Esophagus (tissue), 2 donors: ENCODE measurements at regions not wholly inside any gene's neighbourhood (a gene's known extent, or its start where the extent isn't known, plus 50 kb on each side); places are given as distances from the start of the nearest gene placed in this dataset.

Experiments used
- H3K27ac ChIP-seq, 2 donors: one replicate each; pipeline ENCODE4 v1.5.1; 2013; ENCODE audit warnings: low read depth in 2 of 2, mild to moderate bottlenecking in 2 of 2, inconsistent platforms in 1 of 2, low read length in 1 of 2, moderate library complexity in 1 of 2
- H3K27me3 ChIP-seq, 2 donors: one replicate each; pipeline ENCODE4 v1.6.1; 2013; ENCODE audit warnings: low read length in 2 of 2, control low read depth in 1 of 2, mild to moderate bottlenecking in 1 of 2; ENCODE audit not compliant: insufficient read depth in 2 of 2, control insufficient read depth in 1 of 2
- H3K36me3 ChIP-seq, 2 donors: one replicate each; pipeline ENCODE4 v1.6.1; 2013; ENCODE audit warnings: low read length in 1 of 2; ENCODE audit not compliant: control insufficient read depth in 2 of 2, insufficient read depth in 2 of 2
- H3K4me1 ChIP-seq, 2 donors: one replicate each; pipeline ENCODE4 v1.6.1; 2013; ENCODE audit warnings: low read length in 1 of 2; ENCODE audit not compliant: control insufficient read depth in 2 of 2, insufficient read depth in 2 of 2
- H3K4me3 ChIP-seq, 2 donors: one replicate each; pipeline ENCODE4 v1.5.1; 2013; ENCODE audit warnings: low read length in 2 of 2, mild to moderate bottlenecking in 2 of 2, low read depth in 1 of 2, moderate library complexity in 1 of 2
- H3K9me3 ChIP-seq, 2 donors: one replicate each; pipeline ENCODE4 v1.6.1; 2013; ENCODE audit warnings: mild to moderate bottlenecking in 2 of 2, low read depth in 1 of 2, low read length in 1 of 2, moderate library complexity in 1 of 2; ENCODE audit not compliant: control insufficient read depth in 2 of 2, insufficient read depth in 1 of 2
- WGBS, 2 donors: extraction: QIAGEN DNeasy Blood & Tissue Kit; methylation state at CpG; one replicate each; pipeline ENCODE4 v1.1.7; 2013; 5-methylcytosine and 5-hydroxymethylcytosine counted together
- donor health status: healthy with polysubstance abuse.
- donor health status: Bipolar disorder and iron deficiency.

DNA sequence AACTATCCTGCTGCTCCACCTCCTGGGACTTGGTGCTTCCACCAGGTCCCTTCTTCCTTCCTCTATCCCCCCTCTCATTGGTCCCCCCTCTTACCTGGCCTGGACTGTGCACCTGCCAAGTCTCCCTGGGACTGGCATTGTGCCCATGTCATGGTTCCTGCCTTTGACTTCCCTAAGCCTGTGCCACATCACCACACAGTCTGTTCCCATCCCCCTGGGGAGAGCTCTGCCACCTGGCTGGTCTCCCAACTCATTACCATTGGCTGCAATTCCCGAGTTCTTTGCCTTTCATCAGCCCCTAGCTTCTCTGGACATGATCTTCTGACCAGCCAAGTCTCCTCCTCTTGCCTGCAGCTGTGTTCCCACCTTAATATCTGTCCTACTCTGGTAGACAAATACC lies 180.3 kb downstream of the SREK1 start:
- H3K4me3 ChIP-seq, result no peak overlapping the region
- H3K36me3 ChIP-seq, result no peaks in the 10 kb centered on the region
- no peaks in the 10 kb centered on the region for H3K27me3 ChIP-seq
- H3K4me1 ChIP-seq, result peaks cover 0 to 3% of the 10 kb centered on the region in 2 donors
- H3K9me3 ChIP-seq, result no peaks in the 10 kb centered on the region
- 8 to 14% methylated on average over 1 of the region's 1 CpG for WGBS, 2 donors
- no peak overlapping the region for H3K27ac ChIP-seq

DNA sequence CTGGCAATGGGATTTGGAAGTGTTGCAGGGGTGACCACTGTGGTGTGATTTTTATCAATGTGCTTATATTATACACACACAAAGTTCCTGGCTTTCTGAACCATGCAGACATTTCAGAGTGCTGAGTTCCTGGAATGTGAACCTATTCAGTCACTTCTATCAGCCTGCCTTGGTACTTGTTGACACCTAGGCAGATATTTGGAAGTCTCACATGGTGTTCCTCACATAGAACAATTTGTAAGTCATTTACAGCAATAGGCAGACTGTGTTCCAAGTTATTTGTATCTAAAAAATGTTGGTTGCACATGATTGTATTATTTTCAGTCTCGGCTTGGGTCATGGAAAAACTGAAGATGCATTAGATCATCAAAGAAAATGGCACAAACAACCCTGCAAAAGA lies 182.2 kb downstream of the SREK1 start:
- Histone ChIP-seq H3K9me3 (no peaks in the 10 kb centered on the region), H3K4me3 (no peak overlapping the region), H3K36me3 (no peaks in the 10 kb centered on the region), H3K27ac (no peak overlapping the region), H3K27me3 (no peaks in the 10 kb centered on the region), H3K4me1 (peaks cover 0 to 3% of the 10 kb centered on the region in 2 donors)
- WGBS, 2 donors, result 79 to 89% methylated on average over 1 of the region's 1 CpG

DNA sequence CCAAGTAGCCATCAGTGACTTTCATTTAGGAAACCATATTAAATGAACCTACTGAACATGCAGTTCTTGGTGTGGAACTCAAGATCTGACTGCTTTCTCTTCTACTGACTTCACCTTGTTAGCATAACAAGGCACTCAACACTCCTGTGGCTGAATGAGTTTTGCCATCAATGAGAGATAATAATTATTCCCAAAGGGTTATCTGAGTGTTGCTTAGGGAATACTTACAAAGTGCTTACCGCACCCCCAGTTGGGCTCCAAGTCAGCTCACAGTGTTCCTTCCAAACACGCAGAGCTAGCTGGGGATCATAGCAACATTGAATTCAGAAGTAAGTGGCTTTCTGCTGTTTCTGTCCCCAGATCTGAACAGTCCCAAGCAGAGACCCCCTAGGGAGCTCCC lies 182.9 kb downstream of the SREK1 start:
- Histone ChIP-seq H3K27ac (no peak overlapping the region), H3K36me3 (no peaks in the 10 kb centered on the region), H3K9me3 (no peaks in the 10 kb centered on the region), H3K4me3 (no peak overlapping the region), H3K27me3 (no peaks in the 10 kb centered on the region), H3K4me1 (peaks cover 0 to 3% of the 10 kb centered on the region in 2 donors)
- WGBS, 2 donors, result 97 to 100% methylated on average over 2 of the region's 2 CpGs

DNA sequence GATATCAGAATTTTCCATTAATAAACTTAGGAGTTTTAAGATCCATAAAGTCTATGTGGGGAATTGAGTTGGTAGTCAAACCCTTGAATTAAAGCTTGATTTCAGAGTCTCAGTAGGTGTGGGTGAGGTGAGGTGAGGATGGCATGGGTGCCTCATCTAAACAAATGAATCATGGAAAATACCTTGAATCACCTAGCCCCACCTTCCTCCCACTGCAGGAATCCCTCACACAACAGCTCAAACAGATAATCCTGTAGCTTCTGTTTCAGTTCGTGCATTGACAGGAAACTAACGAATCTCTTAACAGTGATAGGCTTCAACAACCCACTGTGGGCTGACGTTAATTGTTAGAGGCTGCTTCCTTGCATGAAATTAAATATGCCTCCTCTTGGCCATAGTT lies 185.0 kb downstream of the SREK1 start:
- Histone ChIP-seq H3K27ac (no peak overlapping the region), H3K9me3 (no peaks in the 10 kb centered on the region), H3K4me3 (no peak overlapping the region), H3K4me1 (peaks cover 0 to 3% of the 10 kb centered on the region in 2 donors), H3K27me3 (no peaks in the 10 kb centered on the region), H3K36me3 (no peaks in the 10 kb centered on the region)
- 47 to 53% methylated on average over 3 of the region's 3 CpGs for WGBS, 2 donors

DNA sequence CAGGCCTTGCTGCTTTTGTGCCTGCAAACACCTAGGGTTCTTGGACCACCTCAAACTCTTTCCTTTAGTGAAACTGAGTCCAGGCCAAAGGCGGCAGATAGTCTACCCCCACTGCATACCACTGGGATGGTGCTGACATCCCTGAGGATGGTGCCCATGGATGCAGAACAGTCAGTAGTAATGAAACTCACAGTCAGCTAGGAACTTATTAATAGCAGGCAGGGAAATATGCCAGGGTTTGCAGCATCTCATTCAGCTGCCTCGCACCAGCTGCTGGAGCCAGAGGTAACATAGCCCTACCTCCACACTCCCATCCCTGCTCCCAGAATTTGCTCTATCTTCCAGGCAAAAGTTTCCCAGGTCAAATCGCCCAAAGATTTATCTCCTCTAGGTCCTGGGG lies 189.1 kb downstream of the SREK1 start:
- Histone ChIP-seq H3K4me1 (no peaks in the 10 kb centered on the region), H3K9me3 (no peaks in the 10 kb centered on the region), H3K27ac (no peak overlapping the region), H3K27me3 (no peaks in the 10 kb centered on the region), H3K4me3 (no peak overlapping the region), H3K36me3 (no peaks in the 10 kb centered on the region)
- WGBS, 2 donors, result 78 to 85% methylated on average over 3 of the region's 3 CpGs

DNA sequence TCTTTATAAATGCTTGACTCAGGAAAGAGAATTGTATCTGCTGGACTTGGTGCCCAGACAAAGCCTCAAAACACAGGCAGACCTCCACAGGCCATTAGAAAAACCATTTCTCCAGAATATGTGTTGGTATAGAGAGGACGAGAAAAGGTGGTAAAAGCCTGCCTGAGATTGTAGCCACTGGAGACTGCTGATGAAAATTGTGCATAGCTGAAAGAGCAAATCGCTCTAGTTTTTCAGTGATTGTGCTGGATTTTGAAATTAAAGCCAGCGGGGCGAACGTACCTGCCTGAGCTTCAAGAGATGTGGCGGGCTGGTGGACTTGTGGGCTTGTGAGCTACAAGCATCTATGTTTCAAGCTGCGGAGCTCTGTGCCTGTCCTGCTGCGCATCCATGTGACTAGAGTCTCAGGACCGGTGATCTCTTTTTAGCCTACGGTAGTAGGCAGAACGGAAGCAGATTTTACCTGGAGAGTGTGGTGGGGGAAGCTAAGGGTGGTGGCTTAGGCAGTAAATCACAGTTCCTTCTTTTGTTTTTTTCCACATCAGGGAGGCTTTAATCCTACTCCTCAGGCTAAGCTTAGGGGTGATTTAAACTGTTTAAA lies 193.6 kb downstream of the SREK1 start:
- 59 to 76% methylated on average over 11 of the region's 11 CpGs for WGBS, 2 donors
- Histone ChIP-seq H3K9me3 (no peaks in the 10 kb centered on the region), H3K27me3 (no peaks in the 10 kb centered on the region), H3K4me3 (no peak overlapping the region), H3K27ac (no peak overlapping the region), H3K36me3 (no peaks in the 10 kb centered on the region), H3K4me1 (no peaks in the 10 kb centered on the region)

DNA sequence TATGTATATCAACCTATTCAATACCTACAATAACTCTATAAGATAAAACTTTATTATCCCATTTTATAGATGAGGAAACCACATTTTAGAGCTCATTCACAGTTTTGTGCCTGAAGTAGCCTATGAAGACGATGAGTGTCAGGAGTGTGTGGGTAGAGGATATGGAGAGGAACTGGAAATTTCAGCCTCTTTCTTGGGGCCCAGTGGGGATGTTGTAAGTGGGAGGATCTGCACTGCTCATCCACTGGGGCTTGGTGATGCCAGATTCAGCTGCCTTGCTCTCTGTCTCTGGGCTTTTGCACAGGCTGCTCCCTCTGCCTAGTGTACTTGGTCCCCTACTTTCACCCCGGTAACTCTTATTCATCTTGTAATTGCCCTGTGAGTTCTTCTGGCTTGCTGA lies 194.7 kb downstream of the SREK1 start:
- Histone ChIP-seq H3K27ac (no peak overlapping the region), H3K27me3 (no peaks in the 10 kb centered on the region), H3K36me3 (no peaks in the 10 kb centered on the region), H3K9me3 (no peaks in the 10 kb centered on the region), H3K4me3 (no peak overlapping the region), H3K4me1 (no peaks in the 10 kb centered on the region)
- 63 to 82% methylated on average over 2 of the region's 2 CpGs for WGBS, 2 donors

DNA sequence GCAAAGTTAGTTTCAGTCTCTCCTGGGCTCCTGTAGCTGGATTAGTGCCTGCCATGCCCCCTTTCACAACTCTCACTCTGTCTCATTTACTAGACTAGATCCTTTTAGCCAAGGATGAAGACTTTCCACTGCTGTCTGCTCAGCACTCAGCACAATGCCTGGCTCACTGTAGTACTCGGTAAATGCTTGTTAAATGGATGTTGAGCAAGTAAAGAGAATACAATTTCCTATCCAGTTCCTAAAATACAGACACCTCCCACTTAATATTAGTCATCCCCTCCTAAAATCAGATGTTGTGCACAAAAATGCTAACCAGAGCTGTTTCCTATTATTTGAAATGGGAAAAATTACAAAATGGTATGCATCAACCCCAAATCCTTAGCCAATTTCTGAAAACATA lies 195.8 kb downstream of the SREK1 start:
- 69 to 74% methylated on average over 1 of the region's 1 CpG for WGBS, 2 donors
- no peaks in the 10 kb centered on the region for H3K9me3 ChIP-seq
- H3K27ac ChIP-seq, result no peak overlapping the region
- no peaks in the 10 kb centered on the region for H3K27me3 ChIP-seq
- H3K4me1 ChIP-seq, result no peaks in the 10 kb centered on the region
- H3K36me3 ChIP-seq, result no peaks in the 10 kb centered on the region
- H3K4me3 ChIP-seq, result no peak overlapping the region

DNA sequence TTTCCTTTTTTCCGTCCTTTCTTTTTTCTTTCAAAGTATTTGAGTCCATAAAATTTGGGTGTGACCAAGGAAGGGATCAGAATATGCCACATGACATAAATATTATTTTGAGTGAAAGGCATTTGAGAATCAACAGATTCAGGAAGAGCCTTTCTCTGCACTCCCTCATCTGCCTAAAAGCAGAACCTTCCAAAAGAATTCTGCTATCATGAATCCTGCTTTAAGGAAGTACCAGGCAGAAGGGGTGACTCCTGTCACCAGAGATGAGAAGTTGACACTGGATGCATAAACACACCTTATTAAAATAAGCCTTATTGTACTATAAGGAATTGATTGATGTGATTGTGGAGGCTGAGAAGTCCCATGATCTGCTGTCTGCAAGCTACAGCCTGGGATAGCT lies 196.7 kb downstream of the SREK1 start:
- H3K27me3 ChIP-seq, result no peaks in the 10 kb centered on the region
- no peaks in the 10 kb centered on the region for H3K4me1 ChIP-seq
- WGBS, 2 donors, result 81 to 84% methylated on average over 1 of the region's 1 CpG
- no peak overlapping the region for H3K4me3 ChIP-seq
- H3K36me3 ChIP-seq, result no peaks in the 10 kb centered on the region
- no peaks in the 10 kb centered on the region for H3K9me3 ChIP-seq
- no peak overlapping the region for H3K27ac ChIP-seq

DNA sequence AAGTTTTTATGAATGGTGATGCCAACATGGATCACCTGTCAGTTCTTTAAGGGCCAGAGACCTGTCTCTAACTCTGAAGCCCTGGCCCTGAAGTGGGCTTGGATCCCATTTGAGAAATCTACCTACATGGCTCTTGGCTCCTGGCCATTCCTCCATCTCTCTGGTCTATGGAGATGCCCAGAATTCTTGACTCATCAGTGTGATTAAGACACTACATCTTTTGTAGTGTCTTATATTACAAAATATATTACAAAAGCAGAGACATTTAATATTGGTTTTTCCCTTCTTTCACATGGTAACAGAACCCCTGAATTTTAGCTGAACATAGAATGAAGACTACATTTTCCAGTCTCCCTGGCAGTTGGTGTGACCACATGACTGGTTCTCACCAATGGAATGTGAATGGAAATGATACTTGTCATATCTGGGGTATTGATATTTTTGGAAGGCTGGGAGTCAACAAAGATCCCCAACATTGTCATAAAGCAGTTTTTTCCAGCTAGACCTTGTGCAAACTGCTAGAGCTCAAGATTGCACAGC lies 198.3 kb downstream of the SREK1 start:
- no peaks in the 10 kb centered on the region for H3K36me3 ChIP-seq
- H3K27ac ChIP-seq, result no peak overlapping the region
- H3K4me3 ChIP-seq, result no peak overlapping the region
- no peaks in the 10 kb centered on the region for H3K4me1 ChIP-seq
- H3K27me3 ChIP-seq, result peaks cover 0 to 2% of the 10 kb centered on the region in 2 donors
- no peaks in the 10 kb centered on the region for H3K9me3 ChIP-seq
